UCSD-AML1 (cell line): ENCODE measurements at regions not wholly inside any gene's neighbourhood (a gene's known extent, or its start where the extent isn't known, plus 50 kb on each side); places are given as distances from the start of the nearest gene placed in this dataset.
"Not testable (repeated sequence)": the region's sequence is repeated elsewhere in the genome, so short reads cannot be mapped to it uniquely, and the experiment has no call there.

Experiments used
- DNase-seq: peaks from one replicate; lab custom pipeline; 2025; ENCODE audit not compliant: unreplicated experiment; lab: John Stamatoyannopoulos, UW

GRCh38 chr5:99765011-99765410 lies 770.2 kb upstream of the FAM174A start:
- no peak for DNase-seq

DNA sequence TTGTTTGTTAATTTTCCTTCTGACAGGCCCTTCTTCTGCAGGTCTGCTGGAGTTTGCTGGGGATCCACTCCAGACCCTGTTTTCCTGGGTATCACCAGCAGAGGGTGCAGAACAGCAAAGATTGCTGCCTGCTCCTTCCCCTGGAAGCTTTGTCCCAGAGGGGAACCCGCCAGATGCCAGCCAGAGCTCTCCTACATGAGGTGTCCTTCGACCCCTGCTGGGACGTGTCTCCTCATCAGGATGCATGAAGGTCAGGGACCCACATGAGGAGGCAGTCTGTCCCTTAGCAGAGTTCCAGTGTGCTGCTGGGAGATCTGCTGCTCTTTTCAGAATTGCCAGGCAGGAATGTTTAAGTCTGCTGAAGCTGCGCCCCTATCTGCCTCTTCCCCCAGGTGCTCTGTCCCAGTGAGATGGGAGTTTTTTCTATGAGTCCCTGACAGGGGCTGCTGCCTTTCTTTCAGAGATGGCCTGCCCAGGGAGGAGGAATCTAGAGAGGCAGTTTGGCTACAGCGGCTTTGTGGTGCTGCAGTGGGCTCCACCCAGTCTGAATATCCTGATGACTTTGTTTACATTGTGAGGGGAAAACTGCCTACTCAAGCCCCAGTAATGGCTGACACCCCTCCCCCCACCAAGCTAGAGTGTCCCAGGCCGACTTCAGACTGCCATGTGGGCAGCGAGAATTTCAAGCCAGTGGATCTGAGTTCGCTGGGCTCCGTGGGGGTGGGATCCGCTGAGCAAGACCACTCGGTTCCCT lies 772.0 kb upstream of the FAM174A start:
- no peak for DNase-seq

DNA sequence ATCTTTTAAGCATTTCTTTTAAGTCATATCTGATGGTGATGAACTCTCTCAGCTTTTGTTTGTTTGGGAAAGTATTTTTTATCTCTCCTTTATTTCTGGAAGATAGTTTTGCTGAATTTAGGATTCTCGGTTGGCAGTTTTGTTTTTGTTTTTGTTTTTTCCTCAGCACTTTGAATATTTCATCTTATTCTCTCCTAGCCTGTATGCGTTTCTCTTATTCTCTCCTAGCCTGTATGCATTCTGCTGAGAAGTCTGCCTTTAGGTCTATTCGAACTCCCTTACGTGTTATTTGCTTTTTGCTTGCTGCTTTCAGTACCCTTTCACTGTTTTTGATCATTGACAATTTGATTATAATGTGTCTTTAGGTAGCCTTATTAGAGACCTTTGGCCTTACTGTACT lies 787.8 kb upstream of the FAM174A start:
- no peak for DNase-seq

- DNase-seq = not testable (repeated sequence)
Measured at GRCh38 chr5:99733146-99733545, 802.0 kb upstream of the FAM174A start.

- DNase-seq = not testable (repeated sequence)
Measured at GRCh38 chr5:99730653-99731052, 801.8 kb upstream of the CHD1 start.

- no peak for DNase-seq
Measured at GRCh38 chr5:99724732-99725290, 796.0 kb upstream of the CHD1 start.

- no peak for DNase-seq
Measured at GRCh38 chr5:99721506-99721905, 792.7 kb upstream of the CHD1 start.

DNA sequence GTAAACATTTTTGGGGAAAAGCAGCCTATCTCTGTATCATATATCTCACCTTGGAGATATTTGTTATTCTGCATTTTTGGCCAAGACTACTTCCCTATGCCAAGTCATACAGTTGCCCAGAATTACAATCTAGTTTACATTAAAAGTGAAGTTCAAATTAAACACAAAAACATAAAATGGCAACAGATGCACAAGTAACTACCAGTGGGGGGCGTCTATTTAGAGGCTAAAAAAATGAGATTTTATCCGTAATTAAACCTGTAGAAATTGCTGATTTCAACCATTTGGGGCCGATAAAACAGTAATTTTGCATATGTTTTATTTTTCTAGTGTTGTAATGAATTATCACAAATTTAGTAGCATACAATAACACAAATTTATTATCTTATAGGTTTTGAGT lies 787.1 kb upstream of the CHD1 start:
- no peak for DNase-seq

DNA sequence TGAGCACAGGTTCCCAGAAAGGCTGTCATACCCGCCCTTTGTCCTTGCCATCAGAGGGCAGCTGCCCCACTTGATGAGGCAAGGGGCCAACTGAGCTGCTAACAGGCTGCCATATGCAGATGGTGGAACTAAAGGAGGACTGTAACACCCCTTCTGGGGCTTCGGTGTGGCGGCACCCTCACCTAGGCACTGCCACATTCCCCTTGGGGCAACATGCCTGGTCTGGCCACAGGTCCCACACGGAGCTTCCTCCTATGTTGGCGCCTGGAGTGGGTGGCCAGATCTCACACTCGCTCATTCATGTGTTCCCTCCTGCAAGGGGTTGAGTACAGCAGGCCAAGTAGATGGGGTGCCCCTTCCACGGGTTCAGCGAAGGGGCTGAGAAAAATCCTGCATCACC lies 777.4 kb upstream of the CHD1 start:
- peak; percentile 5 for DNase-seq

- DNase-seq = no peak
Measured at GRCh38 chr5:99702565-99702964, 773.8 kb upstream of the CHD1 start.

DNA sequence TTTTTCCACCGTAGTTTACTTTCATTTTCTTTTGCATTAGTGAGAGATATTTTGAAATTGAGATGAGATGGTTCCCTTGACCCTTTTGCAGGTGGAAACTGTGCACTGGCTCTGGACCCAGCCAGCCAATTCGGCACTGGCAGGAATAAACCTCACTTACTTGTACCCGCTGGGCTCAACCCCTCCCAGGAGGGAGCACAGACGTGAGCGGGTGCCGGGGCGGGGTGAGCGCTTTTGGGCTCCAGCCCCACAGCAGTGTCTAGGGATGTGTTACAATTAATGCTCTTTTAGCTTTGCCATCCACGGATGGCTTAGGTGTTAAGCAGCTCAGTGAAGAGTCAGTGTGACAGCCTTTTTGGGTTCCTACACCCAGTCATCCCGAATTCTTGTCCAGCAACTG lies 766.1 kb upstream of the CHD1 start:
- DNase-seq = no peak

GRCh38 chr5:99686538-99686937 lies 757.7 kb upstream of the CHD1 start:
- DNase-seq = no peak

DNA sequence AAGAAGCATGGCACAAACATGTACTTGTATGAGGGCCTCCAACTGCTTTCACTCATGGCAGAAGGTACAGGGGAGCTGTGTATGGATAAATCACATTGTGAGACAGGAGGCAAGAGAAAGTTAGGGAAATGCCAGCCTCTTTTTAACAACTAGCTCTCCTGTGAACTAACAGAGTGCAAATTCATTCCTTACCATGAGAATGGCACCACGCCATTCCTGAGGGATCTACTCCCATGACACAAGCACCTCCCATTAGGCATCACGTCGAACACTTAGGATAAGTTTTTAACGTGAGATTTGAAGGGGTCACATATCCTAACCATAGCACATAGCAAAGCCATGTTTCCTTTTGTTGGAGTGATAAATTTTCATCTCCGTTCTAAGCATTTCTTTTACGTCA lies 747.2 kb upstream of the CHD1 start:
- DNase-seq = no peak

DNA sequence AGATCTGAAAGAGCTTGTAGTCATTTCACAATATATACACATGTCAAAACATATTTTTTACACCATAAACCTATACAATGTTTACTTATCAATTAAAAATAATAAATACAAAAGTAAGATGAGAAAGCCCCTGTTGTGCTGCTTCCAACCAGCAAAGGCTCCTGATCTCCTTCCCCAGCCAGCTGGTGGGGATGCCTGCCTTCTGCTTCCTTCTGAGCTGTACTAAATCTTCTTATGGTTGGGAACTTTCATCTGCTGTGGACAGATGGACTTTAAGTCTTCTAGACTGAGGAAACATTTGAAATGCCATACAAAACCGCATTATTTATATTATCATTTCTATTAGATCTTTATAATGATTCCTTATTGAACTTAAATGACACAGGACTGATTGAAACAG lies 745.3 kb upstream of the CHD1 start:
- DNase-seq = no peak

- no peak for DNase-seq
Measured at GRCh38 chr5:99664972-99665371, 736.2 kb upstream of the CHD1 start.

GRCh38 chr5:99651298-99651697 lies 722.5 kb upstream of the CHD1 start:
- no peak for DNase-seq

DNA sequence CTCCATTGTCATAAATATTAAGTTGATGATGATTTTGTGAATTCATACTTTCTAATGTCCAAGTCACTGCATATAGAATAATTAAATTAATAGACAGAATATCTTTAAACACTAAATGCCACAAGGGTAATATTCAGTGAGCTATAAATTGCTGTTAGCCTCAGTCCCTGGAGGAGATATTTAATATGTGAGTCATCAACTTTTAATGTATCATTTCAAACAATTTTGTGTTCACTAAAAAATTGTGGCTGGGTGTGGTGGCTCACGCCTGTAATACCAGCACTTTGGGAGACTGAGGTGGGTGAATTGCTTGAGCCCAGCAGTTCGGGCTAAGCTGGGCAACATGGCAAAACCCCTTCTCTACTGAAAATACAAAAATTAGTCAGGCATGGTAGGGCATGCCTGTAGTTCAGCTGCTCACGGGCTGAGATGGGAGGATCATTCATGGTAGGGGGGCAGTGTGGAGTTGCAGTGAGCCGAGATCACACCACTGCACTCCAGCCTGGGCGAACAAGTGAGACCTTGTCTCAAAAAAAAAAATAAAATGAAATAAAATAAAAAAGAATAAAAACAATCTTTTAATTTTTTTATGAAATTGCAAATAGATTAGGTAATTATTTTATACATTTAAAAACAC lies 717.3 kb upstream of the CHD1 start:
- DNase-seq = no peak

GRCh38 chr5:99644822-99645221 lies 716.0 kb upstream of the CHD1 start:
- no peak for DNase-seq

DNA sequence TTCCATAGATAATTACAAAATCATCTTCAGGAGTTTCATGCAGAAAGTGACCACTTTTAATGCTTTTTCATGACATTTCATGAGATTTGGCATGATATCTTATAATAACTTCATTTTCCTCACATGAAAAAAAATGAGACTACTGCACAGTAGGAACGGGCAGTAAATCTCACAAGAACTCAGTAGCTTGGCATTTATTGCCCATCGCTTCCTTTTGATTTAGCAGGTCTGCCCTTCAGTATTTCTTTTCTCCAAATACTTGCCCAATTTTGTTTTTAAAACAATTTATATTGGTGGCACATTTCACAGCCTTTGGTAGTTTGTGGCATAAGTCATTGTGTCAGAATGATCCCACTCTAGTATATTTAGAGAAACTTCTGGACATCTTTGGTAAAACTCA lies 711.8 kb upstream of the CHD1 start:
- no peak for DNase-seq

- no peak for DNase-seq
Measured at GRCh38 chr5:99639905-99640304, 711.1 kb upstream of the CHD1 start.

- no peak for DNase-seq
Measured at GRCh38 chr5:99636663-99637062, 707.9 kb upstream of the CHD1 start.
